H9 (cell line): ENCODE measurements at regions not wholly inside any gene's neighbourhood (a gene's known extent, or its start where the extent isn't known, plus 50 kb on each side); places are given as distances from the start of the nearest gene placed in this dataset.
"Not testable (repeated sequence)": the region's sequence is repeated elsewhere in the genome, so short reads cannot be mapped to it uniquely, and the experiment has no call there.

Source experiments
- DNase-seq: peaks from one replicate; pipeline ENCODE4 v3.0.0-alpha.2; 2017
- H2AFZ ChIP-seq: one replicate; pipeline ENCODE4 v1.6.1; 2013; ENCODE audit warnings: mild to moderate bottlenecking, low read length, control low read depth, moderate library complexity
- H2AK5ac ChIP-seq: 2 replicates; pipeline ENCODE4 v1.6.1; 2013; ENCODE audit warnings: low read length, control low read depth, mixed read lengths; ENCODE audit not compliant: insufficient read length
- H2BK120ac ChIP-seq: one replicate; pipeline ENCODE4 v1.6.1; 2013; ENCODE audit warnings: low read depth, mild to moderate bottlenecking, low read length, control low read depth, inconsistent platforms; ENCODE audit not compliant: poor library complexity, severe bottlenecking
- H2BK12ac ChIP-seq: 2 replicates; pipeline ENCODE4 v1.6.1; 2013; ENCODE audit warnings: low read length, control low read depth, mixed read lengths, low read depth; ENCODE audit not compliant: insufficient read length
- H2BK15ac ChIP-seq: 2 replicates; pipeline ENCODE4 v1.6.1; 2013; ENCODE audit warnings: low read depth, low read length, control low read depth
- H2BK20ac ChIP-seq: one replicate; pipeline ENCODE4 v1.6.1; 2013; ENCODE audit warnings: low read depth, mild to moderate bottlenecking, low read length, control low read depth, inconsistent platforms; ENCODE audit not compliant: poor library complexity, severe bottlenecking
- H2BK5ac ChIP-seq: 2 replicates; pipeline ENCODE4 v1.6.1; 2013; ENCODE audit warnings: low read length, control low read depth, mixed read lengths; ENCODE audit not compliant: insufficient read length
- H3K14ac ChIP-seq: 2 replicates; pipeline ENCODE4 v1.6.1; 2013; ENCODE audit warnings: low read length, control low read depth; ENCODE audit not compliant: insufficient read depth
- H3K18ac ChIP-seq: 2 replicates; pipeline ENCODE4 v1.6.1; 2013; ENCODE audit warnings: low read depth, mild to moderate bottlenecking, mixed read lengths, low read length, control low read depth; ENCODE audit not compliant: insufficient read length
- H3K23ac ChIP-seq: 2 replicates; pipeline ENCODE4 v1.6.1; 2013; ENCODE audit warnings: low read length, control low read depth, mixed read lengths, low read depth; ENCODE audit not compliant: insufficient read length
- H3K23me2 ChIP-seq: 2 replicates; pipeline ENCODE4 v1.6.1; 2013; ENCODE audit warnings: low read depth, mild to moderate bottlenecking, mixed read lengths, low read length, control low read depth; ENCODE audit not compliant: insufficient read length, poor library complexity, severe bottlenecking
- H3K27ac ChIP-seq: 2 replicates; pipeline ENCODE4 v1.5.1; 2013; ENCODE audit warnings: low read length, control low read depth, mixed read lengths, low read depth; ENCODE audit not compliant: insufficient read length
- H3K27me3 ChIP-seq: 2 replicates; pipeline ENCODE4 v1.6.1; 2013; ENCODE audit warnings: low read length, control low read depth, inconsistent platforms; ENCODE audit not compliant: insufficient read depth
- H3K4ac ChIP-seq: 2 replicates; pipeline ENCODE4 v1.6.1; 2013; ENCODE audit warnings: low read depth, mild to moderate bottlenecking, control low read depth, inconsistent platforms, low read length, moderate library complexity
- H3K4me1 ChIP-seq: 2 replicates; pipeline ENCODE4 v1.6.1; 2013; ENCODE audit warnings: low read length, control low read depth, inconsistent platforms; ENCODE audit not compliant: insufficient read depth
- H3K4me2 ChIP-seq: 2 replicates; pipeline ENCODE4 v1.6.1; 2013; ENCODE audit warnings: low read length, control low read depth, mixed read lengths; ENCODE audit not compliant: insufficient read length, insufficient read depth
- H3K56ac ChIP-seq: 2 replicates; pipeline ENCODE4 v1.6.1; 2013; ENCODE audit warnings: low read depth, mild to moderate bottlenecking, mixed read lengths, low read length, control low read depth; ENCODE audit not compliant: insufficient read length
- H3K79me1 ChIP-seq: 2 replicates; pipeline ENCODE4 v1.6.1; 2013; ENCODE audit warnings: low read depth, mild to moderate bottlenecking, moderate library complexity, low read length, control low read depth, inconsistent platforms; ENCODE audit not compliant: insufficient read depth, poor library complexity, severe bottlenecking
- H3K79me2 ChIP-seq: 2 replicates; pipeline ENCODE4 v1.6.1; 2013; ENCODE audit warnings: low read length, control low read depth, inconsistent platforms; ENCODE audit not compliant: insufficient read depth
- H3K9ac ChIP-seq: 2 replicates; pipeline ENCODE4 v1.6.1; 2013; ENCODE audit warnings: low read length, control low read depth, mixed read lengths; ENCODE audit not compliant: insufficient read length; ENCODE audit errors: extremely low read depth
- H3K9me3 ChIP-seq: one replicate; pipeline ENCODE4 v1.6.1; 2013; ENCODE audit warnings: low read depth, low read length, inconsistent platforms; ENCODE audit not compliant: control insufficient read depth
- H3T11ph ChIP-seq: one replicate; pipeline ENCODE4 v1.6.1; 2013; ENCODE audit warnings: mild to moderate bottlenecking, low read length, control low read depth, inconsistent platforms
- H4K20me1 ChIP-seq: one replicate; pipeline ENCODE4 v1.6.1; 2013; ENCODE audit not compliant: control insufficient read depth, insufficient read length, insufficient read depth
- H4K5ac ChIP-seq: 2 replicates; pipeline ENCODE4 v1.6.1; 2013; ENCODE audit warnings: low read depth, mild to moderate bottlenecking, mixed read lengths, low read length, control low read depth; ENCODE audit not compliant: insufficient read length
- H4K8ac ChIP-seq: replicated peaks from 2 replicates; pipeline ENCODE4 v1.6.1; 2013; ENCODE audit warnings: low read length, control low read depth, mixed read lengths, low read depth; ENCODE audit not compliant: insufficient read length
- H4K91ac ChIP-seq: 2 replicates; pipeline ENCODE4 v1.6.1; 2013; ENCODE audit warnings: low read depth, mild to moderate bottlenecking, moderate library complexity, mixed read lengths, low read length, control low read depth; ENCODE audit not compliant: insufficient read length
- H3K27ac Mint-ChIP-seq, 3 experiments: 2 replicates in 2 of 3; 3 replicates in 1 of 3; pipeline ENCODE4 v1.8.0; 2020 to 2021; ENCODE audit warnings: mixed read lengths in 3 of 3, mild to moderate bottlenecking in 1 of 3, moderate library complexity in 1 of 3
- H3K27me3 Mint-ChIP-seq: 2 replicates; pipeline ENCODE4 v1.8.0; 2021; ENCODE audit warnings: low read depth, mild to moderate bottlenecking, moderate library complexity, mixed read lengths
- H3K36me3 Mint-ChIP-seq, 3 experiments: 2 replicates in 2 of 3; 3 replicates in 1 of 3; pipeline ENCODE4 v1.8.0; 2020 to 2021; ENCODE audit warnings: low read depth in 3 of 3, mixed read lengths in 3 of 3; ENCODE audit not compliant: insufficient read depth in 1 of 3
- H3K4me1 Mint-ChIP-seq, 2 experiments: 2 replicates each; pipeline ENCODE4 v1.8.0; 2020; ENCODE audit warnings: mixed read lengths in 2 of 2
- H3K4me3 Mint-ChIP-seq, 2 experiments: 2 replicates in 1 of 2; 3 replicates in 1 of 2; pipeline ENCODE4 v1.8.0; 2020 to 2021; ENCODE audit warnings: mild to moderate bottlenecking in 2 of 2, mixed read lengths in 2 of 2, moderate library complexity in 1 of 2
- H3K9me3 Mint-ChIP-seq, 2 experiments: 2 replicates in 1 of 2; 3 replicates in 1 of 2; pipeline ENCODE4 v1.8.0; 2020; ENCODE audit warnings: mild to moderate bottlenecking in 2 of 2, mixed read lengths in 2 of 2, moderate library complexity in 1 of 2
- CTCF ChIP-seq: fragments of 200-600 bp; sonication (generic); conservative IDR thresholded peaks from 3 replicates; pipeline ENCODE4 v1.8.0; 2021; ENCODE audit warnings: antibody characterized with exemption, mild to moderate bottlenecking
- WGBS: extraction: QIAGEN DNeasy Blood & Tissue Kit; methylation state at CpG from one replicate; pipeline ENCODE4 v1.1.7; 2013; ENCODE audit warnings: missing lambda C conversion rate, low lambda C conversion rate, mixed read lengths; ENCODE audit not compliant: insufficient read length; ENCODE audit errors: extremely low coverage; 5-methylcytosine and 5-hydroxymethylcytosine counted together

- Histone ChIP-seq H4K5ac (no peak overlapping the region), H2BK5ac (no peak overlapping the region), H3K9me3 (no peaks in the 10 kb centered on the region), H2BK12ac (no peak overlapping the region), H2BK15ac (no peak overlapping the region), H3T11ph (no peak overlapping the region), H3K4ac (no peak overlapping the region), H2BK120ac (no peak overlapping the region), H3K79me2 (no peaks in the 10 kb centered on the region), H2AFZ (no peak overlapping the region), H3K14ac (no peak overlapping the region), H3K18ac (no peak overlapping the region), H4K91ac (no peak overlapping the region), H4K20me1 (no peaks in the 10 kb centered on the region), H2BK20ac (no peak overlapping the region), H3K79me1 (no peaks in the 10 kb centered on the region), H3K23me2 (no peaks in the 10 kb centered on the region), H3K56ac (no peak overlapping the region), H2AK5ac (no peak overlapping the region), H3K27me3 (no peaks in the 10 kb centered on the region), H3K4me1 (no peaks in the 10 kb centered on the region; the same call in 1 of the 2 replicates), H3K9ac (no peak overlapping the region), H4K8ac (no peak overlapping the region), H3K23ac (no peak overlapping the region), H3K27ac (no peak overlapping the region), H3K4me2 (no peak overlapping the region)
- no peak for TF ChIP-seq CTCF
- no peak for DNase-seq
- Mint-ChIP-seq H3K9me3 (peaks cover 12 to 30% of the 10 kb centered on the region in 2 experiments), H3K36me3 (peaks cover 21 to 33% (median 33%) of the 10 kb centered on the region in 3 experiments), H3K27ac (no peak overlapping the region; a peak in 1 of 7 replicates), H3K4me1 (peaks cover 15 to 17% of the 10 kb centered on the region in 2 experiments), H3K27me3 (no peaks in the 10 kb centered on the region; the same call in 1 of the 2 replicates), H3K4me3 (no peak overlapping the region)
- no CpG with 5 or more reads among the region's 5 CpGs for WGBS
These were observed 217.7 kb upstream of the CENPE start for GRCh38 chr4:103415801-103416200.

GRCh38 chr4:103412646-103413045 lies 214.5 kb upstream of the CENPE start:
- H4K8ac ChIP-seq, H2BK15ac ChIP-seq, H3K27ac ChIP-seq, H3K9ac ChIP-seq, H3K27me3 Mint-ChIP-seq, H3K23me2 ChIP-seq, H3K4me3 Mint-ChIP-seq, H4K5ac ChIP-seq, H3K14ac ChIP-seq, H3K27me3 ChIP-seq, DNase-seq, H3K56ac ChIP-seq, H3T11ph ChIP-seq, H3K23ac ChIP-seq, H3K18ac ChIP-seq, H2BK20ac ChIP-seq, H3K9me3 ChIP-seq, H3K4ac ChIP-seq, H2BK12ac ChIP-seq, H2BK120ac ChIP-seq, H4K91ac ChIP-seq, H3K79me1 ChIP-seq, H3K79me2 ChIP-seq, H4K20me1 ChIP-seq, H3K4me2 ChIP-seq, H2AFZ ChIP-seq, H3K4me1 ChIP-seq, H2BK5ac ChIP-seq, H2AK5ac ChIP-seq: not testable (repeated sequence)
- whole genome bisulfite sequencing: no CpG with 5 or more reads among the region's 4 CpGs
- peaks cover 7 to 10% of the 10 kb centered on the region in 2 experiments for H3K4me1 Mint-ChIP-seq
- peaks cover 8 to 11% (median 10%) of the 10 kb centered on the region in 3 experiments for H3K36me3 Mint-ChIP-seq
- peak overlapping the region in 1 of 3 experiments; percentile 4; a peak in 1 of 7 replicates for H3K27ac Mint-ChIP-seq
- H3K9me3 Mint-ChIP-seq: peaks cover 0 to 12% of the 10 kb centered on the region in 2 experiments; a peak in 3 of 5 replicates
